Spleen (tissue), 11 donors: ENCODE measurements at regions not wholly inside any gene's neighbourhood (a gene's known extent, or its start where the extent isn't known, plus 50 kb on each side); places are given as distances from the start of the nearest gene placed in this dataset.

Experiments used
- DNase-seq: peaks from one replicate; pipeline ENCODE4 v3.0.0-alpha.2; 2020
- H3K27ac ChIP-seq, 8 donors: fragments of 200-600 bp; sonication (generic) in 7 of 8; 1 replicate in 4 of 8; 2 replicates in 4 of 8; pipeline versions ENCODE4 v1.5.0 to v1.8.0; 2016 to 2021; ENCODE audit warnings: inconsistent platforms in 4 of 8, mild to moderate bottlenecking in 4 of 8, moderate library complexity in 1 of 8
- H3K27me3 ChIP-seq, 7 donors: fragments of 200-600 bp; sonication (generic) in 6 of 7; replicated peaks in 1 of 7; 1 replicate in 4 of 7; 2 replicates in 3 of 7; pipeline versions ENCODE4 v1.5.0 to v1.8.0; 2016 to 2021; ENCODE audit warnings: inconsistent platforms in 3 of 7, mild to moderate bottlenecking in 1 of 7
- H3K36me3 ChIP-seq, 6 donors: fragments of 200-600 bp; sonication (generic) in 5 of 6; 1 replicate in 4 of 6; 2 replicates in 2 of 6; pipeline versions ENCODE4 v1.5.0 to v1.8.0; 2016 to 2021; ENCODE audit warnings: inconsistent platforms in 2 of 6
- H3K4me1 ChIP-seq, 6 donors: fragments of 200-600 bp; sonication (generic) in 5 of 6; 1 replicate in 3 of 6; 2 replicates in 3 of 6; pipeline versions ENCODE4 v1.5.0 to v1.8.0; 2016 to 2021; ENCODE audit warnings: inconsistent platforms in 3 of 6
- H3K4me3 ChIP-seq, 8 donors: fragments of 200-600 bp; sonication (generic) in 7 of 8; 1 replicate in 4 of 8; 2 replicates in 4 of 8; pipeline versions ENCODE4 v1.5.0 to v1.8.0; 2016 to 2021; ENCODE audit warnings: inconsistent platforms in 4 of 8, mild to moderate bottlenecking in 4 of 8, moderate library complexity in 2 of 8
- H3K9me3 ChIP-seq, 8 donors: fragments of 200-600 bp; sonication (generic) in 7 of 8; 1 replicate in 4 of 8; 2 replicates in 4 of 8; pipeline versions ENCODE4 v1.5.0 to v1.8.0; 2016 to 2021; ENCODE audit warnings: inconsistent platforms in 4 of 8
- CTCF ChIP-seq, 11 experiments: fragments of 200-600 bp in 7 of 11; fragments of 450-650 bp in 4 of 11; sonication (generic) in 4 of 11; IDR thresholded peaks in 8 of 11; conservative IDR thresholded peaks in 3 of 11; 1 replicate in 7 of 11; 2 replicates in 4 of 11; pipeline versions ENCODE4 v1.4.0 to v1.8.0; 2016 to 2021; ENCODE audit warnings: antibody characterized with exemption in 11 of 11, inconsistent platforms in 4 of 11, mild to moderate bottlenecking in 1 of 11
- POLR2A ChIP-seq, 3 donors: fragments of 450-650 bp; IDR thresholded peaks; one replicate each; pipeline ENCODE4 v1.5.1; 2017; ENCODE audit warnings: antibody characterized with exemption in 3 of 3, mild to moderate bottlenecking in 1 of 3
- POLR2AphosphoS5 ChIP-seq, 3 donors: sonication (generic); formaldehyde crosslinking; IDR thresholded peaks; one replicate each; pipeline ENCODE4 v1.5.1; 2017; ENCODE audit warnings: antibody characterized with exemption in 3 of 3
- WGBS, 5 donors: extraction: QIAGEN DNeasy Blood & Tissue Kit in 3 of 5; methylation state at CpG; one replicate each; pipeline versions ENCODE4 v1.1.5 to v1.1.7; 2013 to 2018; 5-methylcytosine and 5-hydroxymethylcytosine counted together
- intact Hi-C: fragments of 100-400 bp; cut with DNase I; formaldehyde crosslinking; loops from one replicate; pipeline ENCODE4 v1.15.0; 2023; ENCODE audit warnings: low total_unique reads
- donor health status: healthy with polysubstance abuse.
- donor health status: DM: no; HTN: no; CAD: no; lungs with moderate emphysema.
- donor health status: DM: no; HTN: no; CAD: no.
- donor health status: Bipolar disorder and iron deficiency.
- donor health status: healthy.
- donor health status: DM: no; HTN: no; CAD: no.
- donor health status: DM: yes; HTN: yes; CAD: no.

GRCh38 chr5:3000631-3001030 is 249.2 kb upstream of the IRX2 start:
- no peaks in the 10 kb centered on the region for H3K4me1 ChIP-seq
- no peak overlapping the region for H3K27ac ChIP-seq
- no peak overlapping the region for H3K4me3 ChIP-seq
- intact Hi-C loops, result no loop called here
- no peak for DNase-seq
- H3K9me3 ChIP-seq, result peaks cover 0 to 36% (median 11%) of the 10 kb centered on the region in 8 donors
- peaks cover 0 to 10% (median 0%) of the 10 kb centered on the region in 7 donors for H3K27me3 ChIP-seq
- no peak for TF ChIP-seq POLR2AphosphoS5 (IDR thresholded peaks at IDR 0.05)
- no peak for TF ChIP-seq POLR2A (IDR thresholded peaks at IDR 0.05)
- no peak for TF ChIP-seq CTCF (IDR thresholded peaks at IDR 0.05 in 8 of 11, conservative IDR thresholded peaks at IDR 0.05 in 3 of 11)
- WGBS, 5 donors, result 75 to 83% (median 79%) methylated on average over 6 of the region's 6 CpGs
- no peaks in the 10 kb centered on the region for H3K36me3 ChIP-seq

- Histone ChIP-seq H3K27me3 (peaks cover 0 to 10% (median 0%) of the 10 kb centered on the region in 7 donors), H3K27ac (no peak overlapping the region), H3K4me1 (no peaks in the 10 kb centered on the region), H3K4me3 (no peak overlapping the region), H3K9me3 (peaks cover 0 to 32% (median 11%) of the 10 kb centered on the region in 8 donors), H3K36me3 (no peaks in the 10 kb centered on the region)
- intact Hi-C loops, result no loop called here
- no peak for DNase-seq
- TF ChIP-seq POLR2AphosphoS5 (IDR thresholded peaks at IDR 0.05) (no peak), CTCF (IDR thresholded peaks at IDR 0.05 in 8 of 11, conservative IDR thresholded peaks at IDR 0.05 in 3 of 11) (no peak), POLR2A (IDR thresholded peaks at IDR 0.05) (no peak)
- 82 to 93% (median 90%) methylated on average over 11 of the region's 11 CpGs for WGBS, 5 donors
These were observed 248.4 kb upstream of the IRX2 start for GRCh38 chr5:2999926-3000325.

GRCh38 chr5:2998106-2998505 is 246.6 kb upstream of the IRX2 start:
- H3K4me1 ChIP-seq, result no peaks in the 10 kb centered on the region
- WGBS, 5 donors, result 75 to 86% (median 82%) methylated on average over 8 of the region's 8 CpGs
- H3K36me3 ChIP-seq, result no peaks in the 10 kb centered on the region
- no peak overlapping the region for H3K4me3 ChIP-seq
- H3K27me3 ChIP-seq, result peaks cover 0 to 10% (median 0%) of the 10 kb centered on the region in 7 donors
- no peak for DNase-seq
- TF ChIP-seq POLR2A (IDR thresholded peaks at IDR 0.05) (no peak), CTCF (IDR thresholded peaks at IDR 0.05 in 8 of 11, conservative IDR thresholded peaks at IDR 0.05 in 3 of 11) (no peak), POLR2AphosphoS5 (IDR thresholded peaks at IDR 0.05) (no peak)
- H3K9me3 ChIP-seq, result peaks cover 0 to 23% (median 10%) of the 10 kb centered on the region in 8 donors
- H3K27ac ChIP-seq, result no peak overlapping the region
- intact Hi-C loops, result no loop called here

GRCh38 chr5:2997179-2997578 is 245.7 kb upstream of the IRX2 start:
- H3K27ac ChIP-seq, result no peak overlapping the region
- H3K36me3 ChIP-seq, result no peaks in the 10 kb centered on the region
- peaks cover 0 to 10% (median 0%) of the 10 kb centered on the region in 7 donors for H3K27me3 ChIP-seq
- H3K9me3 ChIP-seq, result peaks cover 0 to 23% (median 8%) of the 10 kb centered on the region in 8 donors
- TF ChIP-seq POLR2AphosphoS5 (IDR thresholded peaks at IDR 0.05), result no peak
- no peak for TF ChIP-seq CTCF (IDR thresholded peaks at IDR 0.05 in 8 of 11, conservative IDR thresholded peaks at IDR 0.05 in 3 of 11)
- TF ChIP-seq POLR2A (IDR thresholded peaks at IDR 0.05), result no peak
- no peak overlapping the region for H3K4me3 ChIP-seq
- WGBS, 5 donors, result 39 to 68% (median 63%) methylated on average over 3 to 4 of the region's 4 CpGs
- H3K4me1 ChIP-seq, result no peaks in the 10 kb centered on the region
- no peak for DNase-seq
- intact Hi-C loops, result no loop called here
